ENCODE measurements at regions not wholly inside any gene's neighbourhood (a gene's known extent, or its start where the extent isn't known, plus 50 kb on each side); places are given as distances from the start of the nearest gene placed in this dataset.

DNA sequence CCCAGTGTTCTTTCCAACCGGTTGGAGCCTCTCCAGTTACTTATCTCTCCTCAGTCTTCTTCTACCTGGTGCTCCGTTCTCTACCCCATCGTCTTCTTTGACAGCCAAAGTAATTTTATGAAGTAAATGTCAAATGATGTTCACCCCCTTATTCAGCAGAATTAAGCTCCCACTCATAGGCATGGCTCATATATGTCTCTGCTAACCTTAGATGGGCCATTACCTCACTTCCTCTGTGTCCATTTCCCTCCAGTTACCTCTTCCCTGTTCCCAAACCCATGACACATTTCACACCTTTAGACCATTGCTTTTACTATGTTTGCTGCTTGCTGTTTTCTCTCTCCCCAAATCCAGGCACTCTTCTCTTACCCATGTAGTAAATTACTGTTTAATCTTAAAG lies 607.0 kb downstream of the RNF144A start:
- Histone ChIP-seq H3K27me3 (ENCODE audit: control insufficient read depth in 1 of 2, insufficient read depth in 1 of 2, low read length in 2 of 2) (no peaks in the 10 kb centered on the region), H3K9me3 (ENCODE audit: control insufficient read depth, low read length) (peaks cover 8% of the 10 kb centered on the region), H3K4me2 (ENCODE audit: low read length, poor library complexity, severe bottlenecking) (no peak overlapping the region), H3K36me3 (ENCODE audit: control insufficient read depth in 1 of 2, insufficient read depth in 2 of 2, low read depth in 1 of 2, low read length in 2 of 2) (no peaks in the 10 kb centered on the region), H4K8ac (ENCODE audit: low read length) (no peak overlapping the region), H3K14ac (ENCODE audit: low read length in 2 of 2) (no peak overlapping the region), H3K4me1 (ENCODE audit: control insufficient read depth, insufficient read depth, low read depth, low read length) (no peaks in the 10 kb centered on the region), H3K27ac (ENCODE audit: low read length, poor library complexity, severe bottlenecking) (no peak overlapping the region), H2BK15ac (ENCODE audit: low read depth, poor library complexity, severe bottlenecking) (no peak overlapping the region), H3K4me3 (ENCODE audit: insufficient read depth in 1 of 2, low read depth in 1 of 2, low read length in 2 of 2) (no peak overlapping the region), H2BK12ac (ENCODE audit: low read length in 2 of 2) (no peak overlapping the region), H3K9ac (ENCODE audit: low read length) (no peak overlapping the region), H2AFZ (ENCODE audit: low read depth, low read length) (no peak overlapping the region), H3K4ac (ENCODE audit: low read depth in 1 of 2, low read length in 2 of 2) (no peak overlapping the region), H2AK5ac (ENCODE audit: low read length, severe bottlenecking) (no peak overlapping the region), H2BK120ac (ENCODE audit: low read depth, low read length) (no peak overlapping the region), H3K18ac (ENCODE audit: low read depth in 1 of 2, low read length in 2 of 2) (no peak overlapping the region), H4K91ac (ENCODE audit: low read length) (no peak overlapping the region), H3K23ac (ENCODE audit: low read length in 2 of 2) (no peak overlapping the region), H3K79me1 (replicated peaks; ENCODE audit: low read length, poor library complexity, severe bottlenecking) (no peaks in the 10 kb centered on the region), H2BK5ac (ENCODE audit: low read depth, low read length, poor library complexity, severe bottlenecking) (no peak overlapping the region)
- DNase-seq, result no peak
- 56% methylated on average over 3 of the region's 3 CpGs for WGBS

DNA sequence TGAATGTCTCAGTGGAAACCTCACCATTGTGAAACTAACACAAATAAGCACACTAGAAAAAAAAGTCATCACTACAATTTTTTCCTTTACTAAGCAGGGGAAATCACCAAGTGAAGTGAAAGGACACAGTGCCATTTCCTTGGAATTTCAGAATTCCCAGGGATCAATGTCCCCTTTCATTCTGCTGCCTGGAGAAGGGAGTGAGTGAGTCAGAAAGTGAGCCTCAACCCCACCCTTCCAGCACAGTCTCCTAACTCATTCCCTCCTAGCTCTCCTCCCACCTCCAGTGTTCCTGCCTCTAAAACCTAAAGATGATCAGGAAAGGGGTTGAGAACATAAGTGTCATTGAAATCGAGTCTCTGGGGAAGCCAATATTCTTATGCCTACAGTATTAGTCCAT lies 608.5 kb downstream of the RNF144A start:
- H3K27ac ChIP-seq (ENCODE audit: low read length, poor library complexity, severe bottlenecking), result no peak overlapping the region
- no peak overlapping the region for H2AK5ac ChIP-seq (ENCODE audit: low read length, severe bottlenecking)
- no peaks in the 10 kb centered on the region for H3K4me1 ChIP-seq (ENCODE audit: control insufficient read depth, insufficient read depth, low read depth, low read length)
- H3K36me3 ChIP-seq (ENCODE audit: control insufficient read depth in 1 of 2, insufficient read depth in 2 of 2, low read depth in 1 of 2, low read length in 2 of 2), result no peaks in the 10 kb centered on the region
- DNase-seq, result peak; percentile 10
- H4K8ac ChIP-seq (ENCODE audit: low read length), result no peak overlapping the region
- H3K4me2 ChIP-seq (ENCODE audit: low read length, poor library complexity, severe bottlenecking), result no peak overlapping the region
- H2AFZ ChIP-seq (ENCODE audit: low read depth, low read length), result no peak overlapping the region
- H3K9ac ChIP-seq (ENCODE audit: low read length), result no peak overlapping the region
- no peak overlapping the region for H3K4ac ChIP-seq (ENCODE audit: low read depth in 1 of 2, low read length in 2 of 2)
- no CpG with 5 or more reads among the region's 1 CpG for WGBS
- no peak overlapping the region for H2BK120ac ChIP-seq (ENCODE audit: low read depth, low read length)
- no peak overlapping the region for H2BK12ac ChIP-seq (ENCODE audit: low read length in 2 of 2)
- H3K4me3 ChIP-seq (ENCODE audit: insufficient read depth in 1 of 2, low read depth in 1 of 2, low read length in 2 of 2), result no peak overlapping the region
- no peak overlapping the region for H2BK15ac ChIP-seq (ENCODE audit: low read depth, poor library complexity, severe bottlenecking)
- no peak overlapping the region for H4K91ac ChIP-seq (ENCODE audit: low read length)
- peaks cover 13% of the 10 kb centered on the region for H3K9me3 ChIP-seq (ENCODE audit: control insufficient read depth, low read length)
- H3K79me1 ChIP-seq (replicated peaks; ENCODE audit: low read length, poor library complexity, severe bottlenecking), result no peaks in the 10 kb centered on the region
- H3K14ac ChIP-seq (ENCODE audit: low read length in 2 of 2), result no peak overlapping the region
- no peak overlapping the region for H3K23ac ChIP-seq (ENCODE audit: low read length in 2 of 2)
- no peak overlapping the region for H3K18ac ChIP-seq (ENCODE audit: low read depth in 1 of 2, low read length in 2 of 2)
- H3K27me3 ChIP-seq (ENCODE audit: control insufficient read depth in 1 of 2, insufficient read depth in 1 of 2, low read length in 2 of 2), result no peaks in the 10 kb centered on the region
- H2BK5ac ChIP-seq (ENCODE audit: low read depth, low read length, poor library complexity, severe bottlenecking), result no peak overlapping the region

DNA sequence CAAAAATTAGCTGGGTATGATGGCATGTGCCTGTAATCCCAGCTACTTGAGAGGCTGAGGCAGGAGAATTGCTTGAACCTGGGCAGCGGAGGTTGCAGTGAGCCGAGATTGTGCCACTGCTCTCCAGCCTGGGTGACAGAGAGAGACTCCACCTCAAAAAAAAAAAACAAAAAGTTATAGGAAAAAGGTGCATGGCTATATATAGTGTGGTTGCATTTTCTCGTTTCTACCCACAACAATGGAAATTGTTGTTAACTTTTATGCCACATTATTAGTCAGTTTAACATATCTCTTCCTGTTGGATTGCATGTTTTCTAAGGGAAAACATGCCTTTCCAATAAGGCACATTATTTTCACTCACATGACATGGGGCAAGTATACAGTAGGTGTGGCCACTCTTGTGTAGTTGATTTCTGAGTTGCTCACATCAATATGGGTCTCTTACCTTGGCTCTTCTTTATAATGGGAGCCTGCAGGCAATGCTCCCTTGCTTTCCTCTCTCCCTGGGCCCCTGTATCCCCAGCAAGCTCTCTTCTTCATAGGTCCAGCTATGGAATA lies 610.0 kb downstream of the RNF144A start:
- no peak overlapping the region for H3K23ac ChIP-seq (ENCODE audit: low read length in 2 of 2)
- DNase-seq, result no peak
- H2BK15ac ChIP-seq (ENCODE audit: low read depth, poor library complexity, severe bottlenecking), result no peak overlapping the region
- H2AK5ac ChIP-seq (ENCODE audit: low read length, severe bottlenecking), result no peak overlapping the region
- H3K4me3 ChIP-seq (ENCODE audit: insufficient read depth in 1 of 2, low read depth in 1 of 2, low read length in 2 of 2), result no peak overlapping the region
- H2BK5ac ChIP-seq (ENCODE audit: low read depth, low read length, poor library complexity, severe bottlenecking), result no peak overlapping the region
- no peak overlapping the region for H3K27ac ChIP-seq (ENCODE audit: low read length, poor library complexity, severe bottlenecking)
- H3K4me1 ChIP-seq (ENCODE audit: control insufficient read depth, insufficient read depth, low read depth, low read length), result no peaks in the 10 kb centered on the region
- H3K27me3 ChIP-seq (ENCODE audit: control insufficient read depth in 1 of 2, insufficient read depth in 1 of 2, low read length in 2 of 2), result no peaks in the 10 kb centered on the region
- H3K4me2 ChIP-seq (ENCODE audit: low read length, poor library complexity, severe bottlenecking), result no peak overlapping the region
- H3K14ac ChIP-seq (ENCODE audit: low read length in 2 of 2), result no peak overlapping the region
- peaks cover 21% of the 10 kb centered on the region for H3K9me3 ChIP-seq (ENCODE audit: control insufficient read depth, low read length)
- WGBS, result 100% methylated on average over 2 of the region's 3 CpGs
- H3K9ac ChIP-seq (ENCODE audit: low read length), result no peak overlapping the region
- no peak overlapping the region for H3K4ac ChIP-seq (ENCODE audit: low read depth in 1 of 2, low read length in 2 of 2)
- H3K36me3 ChIP-seq (ENCODE audit: control insufficient read depth in 1 of 2, insufficient read depth in 2 of 2, low read depth in 1 of 2, low read length in 2 of 2), result no peaks in the 10 kb centered on the region
- H4K91ac ChIP-seq (ENCODE audit: low read length), result no peak overlapping the region
- no peak overlapping the region for H2BK120ac ChIP-seq (ENCODE audit: low read depth, low read length)
- no peaks in the 10 kb centered on the region for H3K79me1 ChIP-seq (replicated peaks; ENCODE audit: low read length, poor library complexity, severe bottlenecking)
- H2BK12ac ChIP-seq (ENCODE audit: low read length in 2 of 2), result no peak overlapping the region
- H3K18ac ChIP-seq (ENCODE audit: low read depth in 1 of 2, low read length in 2 of 2), result no peak overlapping the region
- no peak overlapping the region for H2AFZ ChIP-seq (ENCODE audit: low read depth, low read length)
- no peak overlapping the region for H4K8ac ChIP-seq (ENCODE audit: low read length)

DNA sequence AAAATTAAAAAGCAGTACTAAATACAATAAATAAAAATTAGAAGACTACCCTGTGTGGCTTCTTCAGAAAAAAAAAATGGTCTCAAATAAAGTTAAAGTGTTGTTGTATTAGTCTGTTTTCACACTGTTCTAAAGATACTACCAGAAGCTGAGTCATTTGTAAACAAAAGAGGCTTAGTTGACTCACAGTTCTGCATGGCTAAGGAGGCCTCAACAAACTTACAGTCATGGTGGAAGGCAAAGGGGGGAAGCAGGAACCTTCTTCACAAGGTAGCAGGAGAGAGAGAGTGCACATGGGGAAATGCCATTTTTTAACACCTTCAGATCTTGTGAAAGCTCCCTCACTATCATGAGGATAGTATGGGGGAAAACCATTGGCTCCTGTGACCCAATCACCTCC lies 612.8 kb downstream of the RNF144A start:
- H3K4me3 ChIP-seq (ENCODE audit: insufficient read depth in 1 of 2, low read depth in 1 of 2, low read length in 2 of 2), result no peak overlapping the region
- H2AK5ac ChIP-seq (ENCODE audit: low read length, severe bottlenecking), result no peak overlapping the region
- H2BK5ac ChIP-seq (ENCODE audit: low read depth, low read length, poor library complexity, severe bottlenecking), result no peak overlapping the region
- no peak overlapping the region for H3K9ac ChIP-seq (ENCODE audit: low read length)
- H3K79me1 ChIP-seq (replicated peaks; ENCODE audit: low read length, poor library complexity, severe bottlenecking), result no peaks in the 10 kb centered on the region
- H3K27ac ChIP-seq (ENCODE audit: low read length, poor library complexity, severe bottlenecking), result no peak overlapping the region
- no peak overlapping the region for H3K18ac ChIP-seq (ENCODE audit: low read depth in 1 of 2, low read length in 2 of 2)
- no peak overlapping the region for H3K4ac ChIP-seq (ENCODE audit: low read depth in 1 of 2, low read length in 2 of 2)
- H2AFZ ChIP-seq (ENCODE audit: low read depth, low read length), result no peak overlapping the region
- no peak overlapping the region for H3K23ac ChIP-seq (ENCODE audit: low read length in 2 of 2)
- H2BK12ac ChIP-seq (ENCODE audit: low read length in 2 of 2), result no peak overlapping the region
- H4K8ac ChIP-seq (ENCODE audit: low read length), result no peak overlapping the region
- DNase-seq, result peak; percentile 78
- H3K14ac ChIP-seq (ENCODE audit: low read length in 2 of 2), result no peak overlapping the region
- H3K4me2 ChIP-seq (ENCODE audit: low read length, poor library complexity, severe bottlenecking), result no peak overlapping the region
- peaks cover 21% of the 10 kb centered on the region for H3K9me3 ChIP-seq (ENCODE audit: control insufficient read depth, low read length)
- H2BK15ac ChIP-seq (ENCODE audit: low read depth, poor library complexity, severe bottlenecking), result no peak overlapping the region
- H3K36me3 ChIP-seq (ENCODE audit: control insufficient read depth in 1 of 2, insufficient read depth in 2 of 2, low read depth in 1 of 2, low read length in 2 of 2), result no peaks in the 10 kb centered on the region
- H3K4me1 ChIP-seq (ENCODE audit: control insufficient read depth, insufficient read depth, low read depth, low read length), result no peaks in the 10 kb centered on the region
- H2BK120ac ChIP-seq (ENCODE audit: low read depth, low read length), result no peak overlapping the region
- H4K91ac ChIP-seq (ENCODE audit: low read length), result no peak overlapping the region
- H3K27me3 ChIP-seq (ENCODE audit: control insufficient read depth in 1 of 2, insufficient read depth in 1 of 2, low read length in 2 of 2), result no peaks in the 10 kb centered on the region

Data from mesenchymal stem cell (in vitro differentiated cells and primary cell).